Transverse colon (tissue), 4 donors: ENCODE measurements at regions not wholly inside any gene's neighbourhood (a gene's known extent, or its start where the extent isn't known, plus 50 kb on each side); places are given as distances from the start of the nearest gene placed in this dataset.

ENCODE experiments used
- DNase-seq: peaks from one replicate; pipeline ENCODE4 v3.0.0-alpha.2; 2019
- H3K27ac ChIP-seq, 4 donors: fragments of 200-600 bp; sonication (generic); 2 replicates each; pipeline ENCODE4 v1.5.1; 2016 to 2018; ENCODE audit warnings: inconsistent platforms in 4 of 4
- H3K27me3 ChIP-seq: fragments of 200-600 bp; sonication (generic); 2 replicates; pipeline ENCODE4 v1.5.1; 2017; ENCODE audit warnings: inconsistent platforms
- H3K36me3 ChIP-seq, 4 donors: fragments of 200-600 bp; sonication (generic); 2 replicates each; pipeline ENCODE4 v1.5.1; 2017 to 2019; ENCODE audit warnings: inconsistent platforms in 4 of 4
- H3K4me1 ChIP-seq, 4 donors: fragments of 200-600 bp; sonication (generic); 2 replicates each; pipeline ENCODE4 v1.5.1; 2017 to 2020; ENCODE audit warnings: inconsistent platforms in 4 of 4
- H3K4me3 ChIP-seq, 4 donors: fragments of 200-600 bp; sonication (generic); 1 replicate in 1 of 4; 2 replicates in 3 of 4; pipeline versions ENCODE4 v1.5.1 to v1.6.1; 2017 to 2019; ENCODE audit warnings: inconsistent platforms in 4 of 4
- H3K9me3 ChIP-seq, 2 donors: fragments of 200-600 bp; sonication (generic); 2 replicates each; pipeline ENCODE4 v1.5.1; 2017 to 2019; ENCODE audit warnings: inconsistent platforms in 2 of 2
- EP300 ChIP-seq: sonication (generic); formaldehyde crosslinking; IDR thresholded peaks from one replicate; pipeline ENCODE4 v1.6.1; 2017; ENCODE audit warnings: antibody characterized with exemption, low read depth
- POLR2A ChIP-seq: fragments of 450-650 bp; IDR thresholded peaks from one replicate; pipeline ENCODE4 v1.6.1; 2016; ENCODE audit warnings: antibody characterized with exemption, mild to moderate bottlenecking, moderate library complexity
- POLR2AphosphoS5 ChIP-seq, 3 donors: sonication (generic); formaldehyde crosslinking; IDR thresholded peaks; one replicate each; pipeline ENCODE4 v1.6.1; 2016; ENCODE audit warnings: antibody characterized with exemption in 3 of 3
- WGBS, 2 donors: methylation state at CpG; one replicate each; pipeline ENCODE4 v1.1.5; 2018; ENCODE audit warnings: low coverage in 1 of 2; 5-methylcytosine and 5-hydroxymethylcytosine counted together
- in situ Hi-C, 4 donors: fragments of 200-750 bp; cut with MboI; loops; one replicate each; pipeline versions ENCODE4 v1.15.0 to v1.15.1; 2017; ENCODE audit warnings: low sequenced_read_pairs in 3 of 4, low pct_ligation_motif_present in 1 of 4, low pct_unique_long_range_greater_than_20kb in 1 of 4
- intact Hi-C: fragments of 100-400 bp; cut with DNase I; formaldehyde crosslinking; loops from one replicate; pipeline ENCODE4 v1.15.1; 2023; ENCODE audit warnings: low total_unique reads
- TF ChIP-seq, protein P1 (sequence below), 5 experiments: fragments of 200-600 bp in 3 of 5; fragments of 450-650 bp in 2 of 5; sonication (generic) in 3 of 5; IDR thresholded peaks; 1 replicate in 2 of 5; 2 replicates in 3 of 5; pipeline ENCODE4 v1.5.1; 2016 to 2017; ENCODE audit warnings: antibody characterized with exemption in 5 of 5, inconsistent platforms in 3 of 5, mild to moderate bottlenecking in 2 of 5, moderate library complexity in 1 of 5

DNA sequence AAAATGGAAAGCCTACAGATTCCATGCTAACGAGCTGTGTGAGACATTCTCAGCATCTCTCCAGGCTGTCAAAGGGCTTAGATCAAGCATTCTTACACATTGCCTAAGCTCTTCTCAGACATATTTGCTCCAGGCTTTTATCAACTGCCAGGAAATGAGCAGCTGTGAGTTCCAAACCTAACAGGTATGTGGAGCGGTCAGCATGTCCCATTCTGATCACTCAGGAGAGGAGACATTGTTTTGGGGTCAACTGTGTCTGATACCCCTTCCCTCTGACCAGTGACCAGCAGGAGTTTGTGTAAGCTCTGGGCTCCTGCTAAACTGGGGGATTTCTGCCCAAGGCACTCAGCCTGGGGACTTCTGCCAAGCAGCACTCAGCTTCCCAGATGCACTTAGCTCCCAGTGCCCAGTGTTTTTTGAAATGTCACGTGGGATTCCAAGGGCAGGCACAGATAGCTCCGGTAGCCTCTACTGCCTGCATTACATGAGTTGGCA, 229.1 kb downstream of the SEC61B start:
- in situ Hi-C loops (no loop called here), intact Hi-C loops (no loop called here)
- no peaks in the 10 kb centered on the region for H3K27me3 ChIP-seq
- no peaks in the 10 kb centered on the region for H3K4me1 ChIP-seq
- no peak overlapping the region for H3K4me3 ChIP-seq
- H3K27ac ChIP-seq: peak overlapping the region in 1 of 4 donors; percentile 4
- DNase-seq: no peak
- WGBS, 2 donors: 61 to 80% methylated on average over 1 to 4 of the region's 4 CpGs
- no peak for TF ChIP-seq POLR2AphosphoS5 (IDR thresholded peaks at IDR 0.05)
- no peak for TF ChIP-seq POLR2A
- TF ChIP-seq, protein P1, sequence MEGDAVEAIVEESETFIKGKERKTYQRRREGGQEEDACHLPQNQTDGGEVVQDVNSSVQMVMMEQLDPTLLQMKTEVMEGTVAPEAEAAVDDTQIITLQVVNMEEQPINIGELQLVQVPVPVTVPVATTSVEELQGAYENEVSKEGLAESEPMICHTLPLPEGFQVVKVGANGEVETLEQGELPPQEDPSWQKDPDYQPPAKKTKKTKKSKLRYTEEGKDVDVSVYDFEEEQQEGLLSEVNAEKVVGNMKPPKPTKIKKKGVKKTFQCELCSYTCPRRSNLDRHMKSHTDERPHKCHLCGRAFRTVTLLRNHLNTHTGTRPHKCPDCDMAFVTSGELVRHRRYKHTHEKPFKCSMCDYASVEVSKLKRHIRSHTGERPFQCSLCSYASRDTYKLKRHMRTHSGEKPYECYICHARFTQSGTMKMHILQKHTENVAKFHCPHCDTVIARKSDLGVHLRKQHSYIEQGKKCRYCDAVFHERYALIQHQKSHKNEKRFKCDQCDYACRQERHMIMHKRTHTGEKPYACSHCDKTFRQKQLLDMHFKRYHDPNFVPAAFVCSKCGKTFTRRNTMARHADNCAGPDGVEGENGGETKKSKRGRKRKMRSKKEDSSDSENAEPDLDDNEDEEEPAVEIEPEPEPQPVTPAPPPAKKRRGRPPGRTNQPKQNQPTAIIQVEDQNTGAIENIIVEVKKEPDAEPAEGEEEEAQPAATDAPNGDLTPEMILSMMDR (IDR thresholded peaks at IDR 0.05): no peak
- TF ChIP-seq EP300: no peak
- H3K9me3 ChIP-seq: no peaks in the 10 kb centered on the region
- H3K36me3 ChIP-seq: no peaks in the 10 kb centered on the region

DNA sequence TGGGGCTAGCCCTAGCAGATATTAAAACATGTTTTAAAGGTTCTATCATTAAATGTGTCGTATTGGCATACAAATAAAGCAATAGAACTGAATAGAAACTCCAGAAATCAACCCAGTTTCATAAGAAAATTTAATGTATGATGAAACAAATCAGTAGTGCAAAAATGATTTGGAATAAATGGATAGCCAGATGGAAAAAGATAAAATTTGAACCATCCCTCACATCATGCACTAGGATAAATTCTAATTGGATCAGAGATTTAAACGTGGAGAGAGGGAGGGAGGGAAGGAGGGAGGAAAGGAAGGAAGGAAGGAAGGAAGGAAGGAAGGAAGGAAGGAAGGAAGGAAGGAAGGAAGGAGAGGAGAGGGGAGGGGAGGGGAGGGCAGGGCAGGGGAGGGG, 235.3 kb downstream of the SEC61B start:
- 63 to 67% methylated on average over 1 to 2 of the region's 2 CpGs for WGBS, 2 donors
- intact Hi-C loops: no loop called here

DNA sequence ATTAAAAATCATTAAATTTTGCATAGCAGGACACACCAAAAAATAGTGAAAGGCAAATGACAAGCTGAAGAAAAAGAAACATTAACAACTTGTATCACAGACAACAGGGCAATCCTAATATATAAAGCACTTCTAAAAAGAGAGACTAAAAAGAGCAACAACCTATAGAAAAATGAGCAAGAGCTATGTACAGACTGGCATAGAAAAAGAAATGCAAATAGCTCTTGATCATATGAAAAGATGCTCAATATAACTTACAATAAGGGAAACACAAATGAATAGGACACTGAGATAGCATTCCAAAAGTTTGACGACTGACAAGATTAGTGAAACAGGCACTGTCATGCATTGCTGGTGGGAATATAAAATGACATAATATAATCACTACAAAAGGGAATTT, 235.9 kb downstream of the SEC61B start:
- H3K27me3 ChIP-seq: no peaks in the 10 kb centered on the region
- in situ Hi-C loops: no loop called here
- TF ChIP-seq, protein P1 (IDR thresholded peaks at IDR 0.05): no peak
- TF ChIP-seq POLR2A (no peak), EP300 (no peak)
- DNase-seq: no peak
- intact Hi-C loops: no loop called here
- no peaks in the 10 kb centered on the region for H3K9me3 ChIP-seq
- H3K4me3 ChIP-seq: no peak overlapping the region
- WGBS, 2 donors: 67 to 85% methylated on average over 1 of the region's 1 CpG
- no peaks in the 10 kb centered on the region for H3K36me3 ChIP-seq
- no peaks in the 10 kb centered on the region for H3K4me1 ChIP-seq
- H3K27ac ChIP-seq: no peak overlapping the region

More for the DNA sequence above, 235.3 kb downstream of the SEC61B start:
- Histone ChIP-seq H3K4me3 (no peak overlapping the region), H3K4me1 (no peaks in the 10 kb centered on the region), H3K9me3 (no peaks in the 10 kb centered on the region), H3K27ac (no peak overlapping the region), H3K36me3 (no peaks in the 10 kb centered on the region), H3K27me3 (no peaks in the 10 kb centered on the region)
- in situ Hi-C loops: no loop called here
- TF ChIP-seq POLR2AphosphoS5 (IDR thresholded peaks at IDR 0.05) (no peak), POLR2A (no peak), EP300 (no peak)
- TF ChIP-seq, protein P1 (IDR thresholded peaks at IDR 0.05): no peak
- no peak for DNase-seq

DNA sequence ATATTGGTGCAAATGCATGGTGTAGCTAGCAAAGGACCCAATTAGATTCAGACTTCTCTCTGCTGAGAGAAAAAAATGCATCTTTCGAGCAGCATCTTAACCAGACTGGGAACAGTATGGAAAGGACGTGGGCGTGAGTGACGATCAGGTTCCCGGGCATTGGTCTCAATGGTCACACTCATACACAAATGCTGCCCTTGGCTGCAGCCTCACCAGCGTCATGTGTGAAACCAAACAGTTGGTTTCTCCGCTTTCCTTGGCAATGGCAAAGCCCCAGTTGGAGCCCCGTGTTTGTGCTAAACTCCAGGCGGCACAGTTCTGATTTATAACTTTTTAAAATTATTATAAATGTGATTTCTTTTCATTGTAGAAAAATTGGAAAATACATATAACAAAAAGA, 237.8 kb downstream of the SEC61B start:
- TF ChIP-seq POLR2AphosphoS5 (IDR thresholded peaks at IDR 0.05) (no peak), POLR2A (no peak), EP300 (no peak)
- TF ChIP-seq, protein P1 (IDR thresholded peaks at IDR 0.05): no peak
- Histone ChIP-seq H3K27ac (no peak overlapping the region), H3K9me3 (no peaks in the 10 kb centered on the region), H3K36me3 (no peaks in the 10 kb centered on the region), H3K4me1 (no peaks in the 10 kb centered on the region), H3K4me3 (no peak overlapping the region), H3K27me3 (no peaks in the 10 kb centered on the region)
- WGBS, 2 donors: 83 to 87% methylated on average over 4 to 9 of the region's 9 CpGs
- intact Hi-C loops: no loop called here
- DNase-seq: no peak
- in situ Hi-C loops: no loop called here
